Anterior cingulate cortex (tissue), 58 donors: ENCODE measurements at regions not wholly inside any gene's neighbourhood (a gene's known extent, or its start where the extent isn't known, plus 50 kb on each side); places are given as distances from the start of the nearest gene placed in this dataset.
"Not testable (repeated sequence)": the region's sequence is repeated elsewhere in the genome, so short reads cannot be mapped to it uniquely, and the experiment has no call there.

Experiments used
- DNase-seq, 58 donors: peaks; one replicate each; lab custom pipeline; 2025; lab: John Stamatoyannopoulos, UW

- no peak for DNase-seq
Measured at GRCh38 chr2:64792300-64792699, 138.6 kb upstream of the SERTAD2 start.

GRCh38 chr2:64792995-64793639, 139.4 kb upstream of the SERTAD2 start:
- no peak for DNase-seq

- no peak for DNase-seq
Measured at GRCh38 chr2:64793701-64794100, 140.0 kb upstream of the SERTAD2 start.

- DNase-seq: no peak
Measured at GRCh38 chr2:64794426-64794995, 140.8 kb upstream of the SERTAD2 start.

GRCh38 chr2:64795024-64795592, 141.4 kb upstream of the SERTAD2 start:
- DNase-seq: no peak

GRCh38 chr2:64796926-64797325, 143.2 kb upstream of the SERTAD2 start:
- no peak for DNase-seq

GRCh38 chr2:64797881-64798575, 144.3 kb upstream of the SERTAD2 start:
- no peak for DNase-seq

GRCh38 chr2:64799592-64800252, 146.0 kb upstream of the SERTAD2 start:
- DNase-seq: no peak

GRCh38 chr2:64803776-64804175, 150.1 kb upstream of the SERTAD2 start:
- DNase-seq: no peak

GRCh38 chr2:64804651-64805050, 150.9 kb upstream of the SERTAD2 start:
- no peak for DNase-seq

- DNase-seq: peak in 3 of 58 donors; percentile 5 to 7 (median 7)
Measured at GRCh38 chr2:64807417-64807816, 153.7 kb upstream of the SERTAD2 start.

- DNase-seq: no peak
Measured at GRCh38 chr2:64808092-64808491, 154.4 kb upstream of the SERTAD2 start.

GRCh38 chr2:64808754-64809153, 155.0 kb upstream of the SERTAD2 start:
- DNase-seq: no peak

GRCh38 chr2:64809216-64809615, 155.5 kb upstream of the SERTAD2 start:
- DNase-seq: no peak

- no peak for DNase-seq
Measured at GRCh38 chr2:64812285-64812684, 158.6 kb upstream of the SERTAD2 start.

GRCh38 chr2:64814007-64814406, 160.3 kb upstream of the SERTAD2 start:
- DNase-seq: no peak

GRCh38 chr2:64816526-64816925, 162.8 kb upstream of the SERTAD2 start:
- not testable (repeated sequence) for DNase-seq

GRCh38 chr2:64817453-64817852, 163.7 kb upstream of the SERTAD2 start:
- no peak for DNase-seq

GRCh38 chr2:64818664-64819060, 164.9 kb upstream of the SERTAD2 start:
- DNase-seq: no peak

GRCh38 chr2:64819361-64819760, 165.6 kb upstream of the SERTAD2 start:
- no peak for DNase-seq
